GM12892 (cell line): ENCODE measurements at regions not wholly inside any gene's neighbourhood (a gene's known extent, or its start where the extent isn't known, plus 50 kb on each side); places are given as distances from the start of the nearest gene placed in this dataset.
"Not testable (repeated sequence)": the region's sequence is repeated elsewhere in the genome, so short reads cannot be mapped to it uniquely, and the experiment has no call there.

Source experiments
- DNase-seq: peaks from one replicate; pipeline ENCODE4 v3.0.0; 2011; ENCODE audit not compliant: insufficient read length
- FAIRE-seq: peaks from 2 replicates; lab custom pipeline; 2011; peaks lifted over from hg19 to GRCh38; lab: Jason Lieb, UNC
- POLR2A ChIP-seq: IDR thresholded peaks from 2 replicates; pipeline ENCODE4 v1.6.1; 2011; ENCODE audit warnings: low read depth, low read length, control low read depth
- POLR2AphosphoS5 ChIP-seq: IDR thresholded peaks from 2 replicates; pipeline ENCODE4 v1.6.1; 2011; ENCODE audit warnings: low read depth, low read length, control low read depth
- TAF1 ChIP-seq: IDR thresholded peaks from 2 replicates; pipeline ENCODE4 v1.6.1; 2011; ENCODE audit warnings: low read depth, mild to moderate bottlenecking, control low read depth, low read length, borderline replicate concordance

DNA sequence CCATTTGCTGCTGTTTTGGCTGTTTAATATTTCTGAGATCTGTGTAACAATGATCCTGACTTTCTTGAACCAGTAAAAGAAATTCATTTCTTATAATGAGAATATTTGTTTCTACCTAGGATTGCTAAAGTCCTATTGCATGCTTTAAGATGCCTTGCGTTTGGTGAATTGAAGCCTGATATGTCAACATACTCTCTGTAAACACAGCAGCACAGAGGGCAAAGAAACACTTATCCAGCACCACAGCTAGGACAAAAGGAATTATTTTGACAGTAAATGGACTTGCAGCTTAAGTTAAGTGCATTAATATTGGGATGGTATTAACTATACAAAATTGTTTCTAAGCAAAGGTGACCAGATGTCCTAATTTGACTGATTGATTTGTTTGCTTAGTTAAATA is 2031.2 kb upstream of the CDH6 start:
- no peak for FAIRE-seq
- no peak for DNase-seq
- TF ChIP-seq POLR2A (no peak), POLR2AphosphoS5 (no peak), TAF1 (no peak)

DNA sequence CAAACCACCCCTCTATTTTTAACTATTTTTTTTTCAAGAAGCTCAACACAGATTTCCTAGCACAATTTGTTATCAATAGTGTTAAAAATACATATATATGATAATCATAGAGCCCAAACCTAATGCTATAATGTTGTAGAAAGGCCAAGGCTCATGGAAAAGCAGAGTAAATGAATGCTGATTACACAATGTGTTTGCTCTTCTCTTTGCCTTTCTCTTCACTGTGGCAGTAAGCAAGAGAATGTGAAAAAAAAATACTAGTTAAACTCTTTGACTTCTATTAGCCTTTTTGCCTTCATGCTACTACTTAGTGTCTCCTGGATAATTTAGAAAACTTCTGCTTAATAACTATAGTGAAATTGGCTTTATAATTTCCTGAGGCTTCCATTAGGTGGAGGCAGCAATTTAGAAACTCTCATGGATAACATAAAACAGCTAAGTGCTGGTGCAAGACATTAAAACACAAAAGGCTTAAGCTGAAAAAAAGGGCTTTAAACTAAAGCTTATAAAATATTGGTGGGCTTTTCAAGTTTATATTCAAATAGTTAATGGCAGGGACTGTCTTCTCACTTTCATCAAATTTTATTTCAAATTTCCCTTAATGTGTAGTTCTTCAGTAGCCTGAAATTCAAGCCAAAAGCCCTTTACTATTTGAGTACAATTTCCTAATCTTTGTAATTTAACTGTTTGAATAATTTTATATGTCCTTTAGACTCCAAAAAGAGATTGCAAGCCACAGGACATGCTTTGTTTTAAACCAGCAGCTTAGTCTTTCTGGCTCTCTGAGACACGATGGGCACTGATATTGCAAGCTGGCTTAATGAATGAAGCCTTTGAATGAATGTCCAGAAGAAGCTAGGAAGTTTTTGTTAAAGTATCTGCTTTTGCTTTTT is 2031.8 kb upstream of the CDH6 start:
- DNase-seq (no peak), FAIRE-seq (no peak)
- TF ChIP-seq TAF1, result no peak
- no peak for TF ChIP-seq POLR2A
- TF ChIP-seq POLR2AphosphoS5, result no peak

DNA sequence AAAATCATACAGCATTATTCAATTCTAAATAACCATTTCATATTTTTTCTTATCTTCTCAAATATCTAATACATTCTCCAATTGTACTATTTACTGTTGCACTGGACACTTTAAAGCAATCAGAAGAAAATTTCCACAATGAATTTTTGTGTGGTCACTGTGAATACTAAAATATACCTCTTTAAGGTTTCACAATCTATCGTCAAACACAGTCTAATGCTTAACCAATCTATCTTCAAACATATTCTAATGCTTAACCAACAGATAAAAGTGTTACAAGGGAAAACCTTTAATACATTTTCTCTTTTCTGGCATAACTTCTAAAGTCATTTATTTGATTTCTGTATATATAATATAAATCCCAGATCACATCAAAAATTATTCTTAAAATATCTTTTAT is 2035.5 kb upstream of the CDH6 start:
- TF ChIP-seq POLR2AphosphoS5 (no peak), TAF1 (no peak), POLR2A (no peak)
- no peak for FAIRE-seq

DNA sequence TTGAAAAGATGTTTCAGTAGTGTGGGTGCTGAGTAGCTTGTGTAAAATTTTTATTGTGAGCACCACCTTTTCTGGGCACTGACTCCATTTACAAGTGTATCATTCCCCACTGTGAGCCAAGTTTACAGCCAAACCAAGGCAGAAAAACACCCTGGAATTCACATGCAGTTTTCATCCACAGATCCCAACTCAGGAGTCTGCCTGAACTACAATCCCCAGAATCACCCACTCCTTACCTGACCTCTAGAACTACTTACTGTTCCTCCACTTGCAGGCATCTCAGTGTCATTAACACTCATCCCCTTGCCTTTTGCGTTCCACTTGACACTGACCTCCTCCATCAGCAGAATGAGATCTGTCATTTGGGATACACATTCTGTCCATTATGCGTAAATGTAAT is 2042.6 kb upstream of the CDH6 start:
- FAIRE-seq, result no peak
- no peak for TF ChIP-seq TAF1
- no peak for TF ChIP-seq POLR2A
- no peak for TF ChIP-seq POLR2AphosphoS5
- DNase-seq, result no peak

More for the DNA sequence above, 2035.5 kb upstream of the CDH6 start:
- DNase-seq, result no peak

DNA sequence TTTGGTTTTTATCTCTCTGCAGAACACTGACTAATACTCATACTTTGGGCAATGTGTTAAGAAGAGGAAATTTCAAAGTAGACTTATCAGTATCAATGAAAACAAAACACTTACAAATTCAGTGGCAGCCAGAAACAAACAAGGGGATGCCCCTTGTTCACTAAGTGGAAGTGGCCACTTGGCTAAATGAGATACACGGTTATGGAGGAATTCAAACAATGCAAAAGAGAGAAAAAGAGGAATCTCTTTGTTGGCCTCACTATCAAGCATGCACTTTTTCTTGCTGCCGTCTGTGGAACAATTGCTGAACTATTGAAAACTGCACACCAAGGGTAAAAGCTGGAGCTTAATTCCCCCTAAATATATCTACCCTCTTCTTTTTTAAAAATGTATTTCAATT is 2044.9 kb upstream of the CDH6 start:
- FAIRE-seq (no peak), DNase-seq (no peak)
- no peak for TF ChIP-seq POLR2AphosphoS5
- TF ChIP-seq TAF1, result no peak
- TF ChIP-seq POLR2A, result no peak

DNA sequence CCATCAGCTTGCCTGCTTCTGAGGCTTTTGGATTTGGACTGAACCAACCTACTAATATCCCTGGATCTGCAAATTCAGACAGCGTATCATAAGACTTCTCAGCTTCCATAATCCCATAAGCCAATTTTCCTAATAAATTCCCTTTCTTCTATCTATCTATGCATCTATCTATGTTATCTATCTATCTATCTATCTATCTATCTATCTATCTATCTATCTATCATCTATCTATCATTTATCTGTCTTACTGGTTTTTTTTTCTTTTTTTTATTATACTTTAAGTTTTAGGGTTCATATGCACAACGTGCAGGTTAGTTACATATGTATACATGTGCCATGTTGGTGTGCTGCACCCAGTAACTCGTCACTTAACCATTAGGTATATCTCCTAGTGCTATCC is 2045.4 kb upstream of the CDH6 start:
- FAIRE-seq, result no peak
- TF ChIP-seq POLR2A, result no peak
- TF ChIP-seq TAF1, result no peak
- DNase-seq, result no peak

DNA sequence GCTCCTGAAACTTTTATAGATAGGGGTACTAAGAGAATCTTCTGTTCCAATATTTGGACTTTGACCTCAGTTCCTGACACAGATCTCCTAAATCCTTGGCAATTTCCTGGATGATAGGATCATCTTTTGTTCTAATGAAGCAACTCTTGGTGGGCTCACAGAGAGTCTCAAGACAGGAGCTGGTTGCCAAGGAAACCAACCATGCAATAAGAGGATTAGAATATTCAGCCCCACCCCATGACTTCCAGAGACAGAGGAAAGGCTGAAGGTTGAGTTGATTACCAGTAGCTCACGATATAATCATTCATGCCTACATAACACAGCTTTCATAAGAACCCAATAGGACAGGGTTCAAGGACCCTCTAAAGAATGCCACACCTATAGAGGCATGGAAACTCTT is 2050.2 kb upstream of the CDH6 start:
- no peak for FAIRE-seq
- TF ChIP-seq TAF1 (no peak), POLR2A (no peak), POLR2AphosphoS5 (no peak)
- no peak for DNase-seq

DNA sequence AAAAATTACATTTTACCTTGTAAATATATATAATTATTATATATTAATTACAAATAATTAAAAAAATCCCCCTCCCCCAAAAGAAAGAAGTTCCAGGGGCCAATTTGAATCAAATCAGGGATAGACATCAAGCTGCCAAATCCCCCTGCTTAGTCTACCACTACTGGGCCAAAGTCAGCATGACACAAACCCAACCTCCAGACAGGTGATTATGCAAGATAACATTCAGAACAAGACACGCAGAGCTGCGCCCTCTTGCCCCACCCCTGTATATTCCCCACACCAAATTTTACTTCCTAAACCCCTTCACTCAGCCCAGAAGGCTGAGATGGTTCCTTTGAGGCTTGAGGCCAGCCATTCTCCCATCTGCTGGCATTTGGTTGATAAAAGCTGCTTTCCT is 2059.1 kb upstream of the CDH6 start:
- FAIRE-seq, result no peak
- TF ChIP-seq POLR2A (no peak), TAF1 (no peak), POLR2AphosphoS5 (no peak)
- DNase-seq, result no peak

DNA sequence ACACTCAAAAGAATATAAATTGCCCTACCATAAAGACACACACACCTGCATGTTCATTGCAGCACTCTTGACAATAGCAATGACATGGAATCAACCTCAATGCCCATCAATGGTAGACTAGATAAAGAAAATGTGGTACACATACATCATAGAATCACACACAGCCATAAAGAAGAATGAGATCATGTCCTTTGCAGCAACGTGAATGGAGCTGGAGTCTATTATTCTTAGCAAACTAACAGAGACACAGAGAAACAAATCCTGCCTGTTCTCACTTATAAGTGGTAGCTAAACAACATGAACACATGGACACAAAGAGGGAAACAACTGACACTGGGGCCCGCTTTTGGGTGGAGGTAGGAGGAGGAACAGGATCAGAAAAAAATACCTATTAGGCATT is 2062.2 kb upstream of the CDH6 start:
- TF ChIP-seq POLR2AphosphoS5 (no peak), POLR2A (no peak), TAF1 (no peak)
- DNase-seq, result no peak
- FAIRE-seq, result no peak

DNA sequence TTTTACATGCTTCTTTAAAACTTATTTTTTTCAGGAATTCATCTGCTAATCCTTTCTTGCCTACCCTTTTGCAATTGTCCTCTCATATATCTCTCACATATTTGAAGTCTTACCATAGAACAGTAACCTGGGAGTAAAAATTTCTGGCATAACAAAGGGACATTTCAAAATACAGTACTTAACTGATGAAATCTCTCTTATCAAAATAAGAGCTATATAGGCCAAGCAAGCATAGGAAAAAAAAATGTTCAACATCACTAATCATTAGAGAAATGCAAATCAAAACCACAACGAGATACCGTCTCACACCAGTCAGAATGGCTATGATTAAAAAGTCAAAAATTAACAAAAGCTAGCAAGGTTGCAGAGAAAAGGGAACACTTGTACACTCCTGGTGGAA is 2062.7 kb upstream of the CDH6 start:
- FAIRE-seq (no peak), DNase-seq (no peak)
- no peak for TF ChIP-seq TAF1
- TF ChIP-seq POLR2AphosphoS5, result no peak
- TF ChIP-seq POLR2A, result no peak

DNA sequence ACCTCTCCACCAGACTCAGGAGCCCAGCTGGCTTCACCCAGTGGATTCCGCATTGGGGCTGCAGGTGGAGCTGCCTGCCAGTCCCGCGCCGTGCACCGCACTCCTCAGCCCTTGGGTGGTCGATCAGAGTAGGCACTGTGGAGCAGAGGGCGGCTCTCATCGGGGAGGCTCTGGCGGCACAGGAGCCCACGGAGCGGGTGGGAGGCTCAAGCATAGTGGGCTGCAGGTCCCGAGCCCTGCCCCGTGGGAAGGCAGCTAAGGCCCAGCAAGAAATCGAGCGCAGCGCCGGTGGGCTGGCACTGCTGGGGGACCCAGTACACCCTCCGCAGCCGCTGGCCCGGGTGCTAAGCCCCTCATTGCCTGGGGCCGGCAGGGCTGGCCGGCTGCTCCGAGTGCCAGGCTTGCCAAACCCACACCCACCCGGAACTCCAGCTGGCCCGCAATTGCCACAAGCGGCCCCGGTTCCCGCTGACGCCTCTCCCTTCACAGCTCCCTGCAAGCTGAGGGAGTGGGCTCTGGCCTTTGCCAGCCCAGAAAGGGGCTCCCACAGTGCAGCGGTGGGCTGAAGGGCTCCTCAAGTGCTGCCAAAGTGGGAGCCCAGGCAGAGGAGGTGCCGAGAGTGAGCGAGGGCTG is 2065.8 kb upstream of the CDH6 start:
- not testable (repeated sequence) for DNase-seq, FAIRE-seq

DNA sequence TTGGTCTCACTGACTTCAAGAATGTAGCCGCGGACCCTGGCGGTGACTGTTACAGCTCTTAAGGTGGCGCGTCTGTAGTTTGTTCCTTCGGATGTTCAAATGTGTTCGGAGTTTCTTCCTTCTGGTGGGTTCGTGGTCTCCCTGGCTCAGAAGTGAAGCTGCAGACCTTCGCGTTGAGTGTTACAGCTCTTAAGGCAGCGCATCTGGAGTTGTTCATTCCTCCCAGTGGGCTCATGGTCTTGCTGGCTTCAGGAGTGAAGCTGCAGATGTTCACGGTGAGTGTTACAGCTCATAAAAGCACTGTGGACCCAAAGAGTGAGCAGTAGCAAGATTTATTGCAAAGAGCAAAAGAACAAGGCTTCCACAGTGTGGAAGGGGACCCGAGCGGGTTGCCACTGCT is 2067.0 kb upstream of the CDH6 start:
- FAIRE-seq, DNase-seq: not testable (repeated sequence)
